ENCODE measurements at regions not wholly inside any gene's neighbourhood (a gene's known extent, or its start where the extent isn't known, plus 50 kb on each side); places are given as distances from the start of the nearest gene placed in this dataset.

GRCh38 chr10:94137747-94138146, 144.0 kb downstream of the PLCE1 start:
- no peak for TF ChIP-seq GATA2 (IDR thresholded peaks at IDR 0.05; ENCODE audit: low read depth, low read length)
- no peak for TF ChIP-seq GATA3 (IDR thresholded peaks at IDR 0.05; ENCODE audit: low read depth, low read length)

Measured in SH-SY5Y (cell line).